Omental fat pad (tissue), 3 donors: ENCODE measurements at regions not wholly inside any gene's neighbourhood (a gene's known extent, or its start where the extent isn't known, plus 50 kb on each side); places are given as distances from the start of the nearest gene placed in this dataset.

Experiments used
- ATAC-seq: fragments of 150-250 bp; one replicate; pipeline ENCODE4 v1.9.1; 2016; ENCODE audit warnings: mild to moderate bottlenecking, moderate library complexity; ENCODE audit not compliant: low FRiP score
- DNase-seq: peaks from one replicate; pipeline ENCODE4 v3.0.0-alpha.2; 2019; ENCODE audit warnings: low spot score
- TF ChIP-seq, protein P1 (sequence below), 3 donors: fragments of 450-650 bp; IDR thresholded peaks; one replicate each; pipeline ENCODE4 v1.5.1; 2016 to 2017; ENCODE audit warnings: antibody characterized with exemption in 3 of 3, mild to moderate bottlenecking in 3 of 3, moderate library complexity in 2 of 3

GRCh38 chr2:215615803-215616174, 179.9 kb upstream of the FN1 start:
- no peak for ATAC-seq
- TF ChIP-seq, protein P1, sequence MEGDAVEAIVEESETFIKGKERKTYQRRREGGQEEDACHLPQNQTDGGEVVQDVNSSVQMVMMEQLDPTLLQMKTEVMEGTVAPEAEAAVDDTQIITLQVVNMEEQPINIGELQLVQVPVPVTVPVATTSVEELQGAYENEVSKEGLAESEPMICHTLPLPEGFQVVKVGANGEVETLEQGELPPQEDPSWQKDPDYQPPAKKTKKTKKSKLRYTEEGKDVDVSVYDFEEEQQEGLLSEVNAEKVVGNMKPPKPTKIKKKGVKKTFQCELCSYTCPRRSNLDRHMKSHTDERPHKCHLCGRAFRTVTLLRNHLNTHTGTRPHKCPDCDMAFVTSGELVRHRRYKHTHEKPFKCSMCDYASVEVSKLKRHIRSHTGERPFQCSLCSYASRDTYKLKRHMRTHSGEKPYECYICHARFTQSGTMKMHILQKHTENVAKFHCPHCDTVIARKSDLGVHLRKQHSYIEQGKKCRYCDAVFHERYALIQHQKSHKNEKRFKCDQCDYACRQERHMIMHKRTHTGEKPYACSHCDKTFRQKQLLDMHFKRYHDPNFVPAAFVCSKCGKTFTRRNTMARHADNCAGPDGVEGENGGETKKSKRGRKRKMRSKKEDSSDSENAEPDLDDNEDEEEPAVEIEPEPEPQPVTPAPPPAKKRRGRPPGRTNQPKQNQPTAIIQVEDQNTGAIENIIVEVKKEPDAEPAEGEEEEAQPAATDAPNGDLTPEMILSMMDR (IDR thresholded peaks at IDR 0.05) = no peak

DNA sequence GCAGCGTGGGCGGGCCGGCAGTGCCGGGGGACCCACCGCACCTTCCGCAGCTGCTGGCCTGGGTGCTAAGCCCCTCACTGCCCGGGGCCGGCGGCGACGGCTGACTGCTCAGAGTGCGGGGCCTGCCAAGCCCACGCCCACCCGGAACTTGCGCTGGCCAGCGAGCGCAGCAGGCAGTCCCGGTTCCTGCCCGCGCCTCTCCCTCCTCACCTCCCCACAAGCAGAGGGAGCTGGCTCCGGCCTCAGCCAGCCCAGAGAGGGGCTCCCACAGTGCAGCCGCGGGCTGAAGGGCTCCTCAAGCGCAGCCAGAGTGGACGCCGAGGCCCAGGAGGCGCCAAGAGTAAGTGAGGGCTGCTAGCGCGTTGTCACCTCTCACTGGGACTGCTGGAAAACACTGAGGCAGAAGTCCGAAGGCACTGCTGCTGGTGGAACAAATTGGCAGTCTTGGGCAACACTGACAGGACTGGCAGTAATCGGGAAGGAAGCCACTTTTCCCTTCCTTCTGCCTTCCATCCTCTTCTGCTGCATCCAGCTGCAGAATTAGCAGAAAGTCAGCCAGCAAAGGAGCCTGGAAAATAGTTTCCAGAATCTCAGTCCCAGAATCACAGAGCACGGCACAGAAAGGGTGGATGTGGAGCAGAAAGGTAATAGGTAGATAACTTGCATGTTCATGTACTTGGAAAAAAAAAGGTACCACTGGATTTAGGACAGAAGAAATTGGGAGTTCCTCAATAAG, 179.4 kb upstream of the FN1 start:
- DNase-seq = no peak
- no peak for ATAC-seq
- TF ChIP-seq, protein P1 (IDR thresholded peaks at IDR 0.05) = no peak

More at GRCh38 chr2:215615803-215616174, 179.9 kb upstream of the FN1 start:
- DNase-seq = no peak

DNA sequence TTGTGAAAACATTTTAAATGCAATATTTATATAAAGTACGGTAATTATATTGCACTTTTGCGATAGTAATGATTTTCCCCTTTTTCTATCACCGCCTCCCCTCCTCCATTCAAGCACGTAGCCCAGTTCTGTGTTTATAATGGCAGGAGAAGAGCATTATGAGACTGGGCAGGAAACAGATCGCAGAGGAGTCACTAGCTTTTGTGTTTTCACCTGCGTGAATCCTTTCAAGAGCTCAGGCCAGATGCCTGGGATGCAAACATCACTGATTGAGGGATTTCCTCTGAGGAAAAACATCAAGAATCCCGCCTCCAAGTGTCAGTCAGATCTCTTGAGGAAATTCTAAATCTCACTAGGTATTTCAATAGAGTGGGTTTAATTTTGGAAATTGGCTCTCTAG, 178.4 kb upstream of the FN1 start:
- ATAC-seq = no peak
- TF ChIP-seq, protein P1 (IDR thresholded peaks at IDR 0.05) = no peak

DNA sequence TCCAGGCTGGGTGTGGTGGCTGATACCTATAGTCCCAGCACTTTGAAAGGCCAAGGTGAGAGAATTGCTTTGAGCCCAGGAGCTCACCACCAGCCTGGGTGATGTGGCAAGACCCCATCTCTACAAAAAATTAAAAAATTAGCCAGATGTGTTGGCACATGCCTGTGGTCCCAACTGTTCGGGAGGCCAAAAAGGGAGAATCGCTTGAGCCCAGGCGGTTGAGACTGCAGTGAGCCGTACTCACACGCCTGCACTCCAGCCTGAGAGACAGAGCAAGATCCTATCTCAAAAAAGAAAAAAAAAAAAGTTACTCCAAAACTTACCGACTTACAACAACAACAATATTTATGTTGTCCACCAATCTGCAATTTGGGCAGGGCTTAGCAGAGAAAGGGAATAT, 178.0 kb upstream of the FN1 start:
- ATAC-seq = no peak
- no peak for DNase-seq
- TF ChIP-seq, protein P1 (IDR thresholded peaks at IDR 0.05) = no peak

More for the DNA sequence above, 178.4 kb upstream of the FN1 start:
- no peak for DNase-seq

DNA sequence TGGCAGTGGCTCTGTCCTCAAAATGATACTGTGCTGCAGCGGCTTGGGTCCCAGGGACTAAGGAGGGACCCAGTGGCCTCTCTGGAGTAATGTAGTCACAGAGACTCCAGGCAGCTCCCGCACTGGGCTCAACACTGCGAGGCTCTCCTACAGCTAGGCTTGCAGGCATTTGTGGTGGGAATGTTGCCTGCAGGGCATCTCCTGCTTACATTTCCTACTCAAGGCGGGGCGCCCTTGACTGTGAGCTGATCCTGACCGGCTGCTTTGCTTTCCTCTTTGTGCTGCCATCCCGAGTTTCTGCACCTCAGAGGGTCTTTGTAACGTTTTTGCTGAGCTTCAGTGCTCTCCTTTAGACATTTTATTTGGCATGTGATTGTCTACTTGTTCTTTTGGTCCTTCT, 177.4 kb upstream of the FN1 start:
- ATAC-seq = no peak
- TF ChIP-seq, protein P1 (IDR thresholded peaks at IDR 0.05) = no peak
- no peak for DNase-seq

GRCh38 chr2:215612786-215613185, 176.9 kb upstream of the FN1 start:
- TF ChIP-seq, protein P1 (IDR thresholded peaks at IDR 0.05) = no peak
- no peak for DNase-seq
- no peak for ATAC-seq
